Trophoblast cell (in vitro differentiated cells and primary cell): ENCODE measurements at regions not wholly inside any gene's neighbourhood (a gene's known extent, or its start where the extent isn't known, plus 50 kb on each side); places are given as distances from the start of the nearest gene placed in this dataset.

Source experiments
- DNase-seq, 2 donors: peaks; one replicate each; pipeline ENCODE4 v3.0.0-alpha.2; 2016
- H2AFZ ChIP-seq: 2 replicates; pipeline ENCODE4 v1.6.1; 2013; ENCODE audit warnings: low read length, moderate library complexity, mild to moderate bottlenecking; ENCODE audit not compliant: insufficient read depth, poor library complexity
- H2AK5ac ChIP-seq: 2 replicates; pipeline ENCODE4 v1.6.1; 2013; ENCODE audit warnings: mild to moderate bottlenecking, low read length
- H2BK120ac ChIP-seq: 2 replicates; pipeline ENCODE4 v1.6.1; 2013; ENCODE audit warnings: low read length, mild to moderate bottlenecking, moderate library complexity; ENCODE audit not compliant: insufficient read depth, poor library complexity
- H2BK12ac ChIP-seq: 2 replicates; pipeline ENCODE4 v1.6.1; 2013; ENCODE audit warnings: mild to moderate bottlenecking, low read length, moderate library complexity
- H2BK5ac ChIP-seq: 2 replicates; pipeline ENCODE4 v1.6.1; 2013; ENCODE audit warnings: low read length, low read depth, moderate library complexity, mild to moderate bottlenecking; ENCODE audit not compliant: poor library complexity
- H3K14ac ChIP-seq: 2 replicates; pipeline ENCODE4 v1.6.1; 2013; ENCODE audit warnings: mild to moderate bottlenecking, low read length
- H3K18ac ChIP-seq: 2 replicates; pipeline ENCODE4 v1.6.1; 2013; ENCODE audit warnings: mild to moderate bottlenecking, low read length
- H3K23ac ChIP-seq: 2 replicates; pipeline ENCODE4 v1.6.1; 2013; ENCODE audit warnings: low read length
- H3K27ac ChIP-seq: 2 replicates; pipeline ENCODE4 v1.5.1; 2013; ENCODE audit warnings: low read depth, mild to moderate bottlenecking, inconsistent platforms, low read length, moderate library complexity
- H3K27me3 ChIP-seq: 2 replicates; pipeline ENCODE4 v1.6.1; 2013; ENCODE audit warnings: inconsistent platforms, mild to moderate bottlenecking, low read length, moderate library complexity; ENCODE audit not compliant: insufficient read depth
- H3K36me3 ChIP-seq, 2 experiments: 1 replicate in 1 of 2; 2 replicates in 1 of 2; pipeline ENCODE4 v1.6.1; 2013; ENCODE audit warnings: low read length in 2 of 2, mild to moderate bottlenecking in 2 of 2, moderate library complexity in 1 of 2; ENCODE audit not compliant: insufficient read depth in 2 of 2, control insufficient read depth in 1 of 2
- H3K4ac ChIP-seq: 2 replicates; pipeline ENCODE4 v1.6.1; 2013; ENCODE audit warnings: low read depth, mild to moderate bottlenecking, low read length, moderate library complexity
- H3K4me1 ChIP-seq, 2 experiments: 1 replicate in 1 of 2; 2 replicates in 1 of 2; pipeline ENCODE4 v1.6.1; 2013; ENCODE audit warnings: low read length in 2 of 2, mild to moderate bottlenecking in 2 of 2, moderate library complexity in 1 of 2; ENCODE audit not compliant: insufficient read depth in 2 of 2, control insufficient read depth in 1 of 2
- H3K4me2 ChIP-seq: 2 replicates; pipeline ENCODE4 v1.6.1; 2013; ENCODE audit warnings: inconsistent platforms, mild to moderate bottlenecking, low read length, moderate library complexity
- H3K4me3 ChIP-seq: 2 replicates; pipeline ENCODE4 v1.5.1; 2013; ENCODE audit warnings: mild to moderate bottlenecking, low read depth, low read length, inconsistent platforms
- H3K79me1 ChIP-seq: one replicate; pipeline ENCODE4 v1.6.1; 2013; ENCODE audit warnings: low read length
- H3K79me2 ChIP-seq: 2 replicates; pipeline ENCODE4 v1.6.1; 2013; ENCODE audit warnings: low read length, mild to moderate bottlenecking; ENCODE audit not compliant: control insufficient read depth, insufficient read depth, poor library complexity
- H3K9ac ChIP-seq: 2 replicates; pipeline ENCODE4 v1.6.1; 2013; ENCODE audit warnings: mild to moderate bottlenecking, low read length
- H3K9me3 ChIP-seq: 2 replicates; pipeline ENCODE4 v1.6.1; 2013; ENCODE audit warnings: low read depth, mild to moderate bottlenecking, control low read depth, inconsistent platforms, low read length; ENCODE audit not compliant: insufficient read depth
- H4K12ac ChIP-seq: 2 replicates; pipeline ENCODE4 v1.6.1; 2013; ENCODE audit warnings: low read depth, mild to moderate bottlenecking, low read length, moderate library complexity
- H4K8ac ChIP-seq: 2 replicates; pipeline ENCODE4 v1.6.1; 2013; ENCODE audit warnings: low read depth, mild to moderate bottlenecking, low read length, moderate library complexity
- H4K91ac ChIP-seq: one replicate; pipeline ENCODE4 v1.6.1; 2013; ENCODE audit warnings: low read depth, mild to moderate bottlenecking, low read length, moderate library complexity
- WGBS: extraction: QIAGEN DNeasy Blood & Tissue Kit; methylation state at CpG from one replicate; pipeline ENCODE4 v1.1.7; 2013; ENCODE audit warnings: missing lambda C conversion rate; ENCODE audit not compliant: insufficient read length, insufficient coverage; ENCODE audit errors: extremely low coverage; 5-methylcytosine and 5-hydroxymethylcytosine counted together

- H3K4me3 ChIP-seq, result no peak overlapping the region
- no peak overlapping the region for H2AK5ac ChIP-seq
- H3K14ac ChIP-seq, result no peak overlapping the region
- H4K12ac ChIP-seq, result no peak overlapping the region
- H2BK12ac ChIP-seq, result no peak overlapping the region
- no peak overlapping the region for H3K18ac ChIP-seq
- no peaks in the 10 kb centered on the region for H3K79me2 ChIP-seq
- no peak overlapping the region for H3K4ac ChIP-seq
- peaks cover 0 to 2% of the 10 kb centered on the region in 2 experiments for H3K4me1 ChIP-seq
- no peak overlapping the region for H2BK120ac ChIP-seq
- peaks cover 4% of the 10 kb centered on the region for H3K9me3 ChIP-seq
- H3K36me3 ChIP-seq, result no peaks in the 10 kb centered on the region
- H4K91ac ChIP-seq, result no peak overlapping the region
- H3K9ac ChIP-seq, result no peak overlapping the region
- no peaks in the 10 kb centered on the region for H3K27me3 ChIP-seq
- DNase-seq, result no peak
- H3K79me1 ChIP-seq, result no peaks in the 10 kb centered on the region
- WGBS, result no CpG with 5 or more reads among the region's 1 CpG
- no peak overlapping the region for H3K4me2 ChIP-seq
- H2AFZ ChIP-seq, result no peak overlapping the region
- H3K27ac ChIP-seq, result no peak overlapping the region
- no peak overlapping the region for H2BK5ac ChIP-seq
- no peak overlapping the region for H3K23ac ChIP-seq
- no peak overlapping the region for H4K8ac ChIP-seq
Observed at GRCh38 chr13:80513196-80513595, 172.3 kb upstream of the SPRY2 start.

- Histone ChIP-seq H3K27ac (no peak overlapping the region), H2BK120ac (no peak overlapping the region), H3K27me3 (no peaks in the 10 kb centered on the region), H3K36me3 (no peaks in the 10 kb centered on the region), H3K4me2 (no peak overlapping the region), H2AK5ac (no peak overlapping the region), H3K9ac (no peak overlapping the region), H3K4me1 (peaks cover 0 to 2% of the 10 kb centered on the region in 2 experiments), H3K18ac (no peak overlapping the region), H4K8ac (no peak overlapping the region), H3K23ac (no peak overlapping the region), H3K79me1 (no peaks in the 10 kb centered on the region), H3K4me3 (no peak overlapping the region), H2AFZ (no peak overlapping the region), H3K79me2 (no peaks in the 10 kb centered on the region), H3K9me3 (no peaks in the 10 kb centered on the region), H4K12ac (no peak overlapping the region), H2BK12ac (no peak overlapping the region), H2BK5ac (no peak overlapping the region), H3K4ac (no peak overlapping the region), H4K91ac (no peak overlapping the region), H3K14ac (no peak overlapping the region)
- no peak for DNase-seq
- no CpG with 5 or more reads among the region's 2 CpGs for WGBS
Observed at GRCh38 chr13:80510686-80511085, 169.8 kb upstream of the SPRY2 start.

DNA sequence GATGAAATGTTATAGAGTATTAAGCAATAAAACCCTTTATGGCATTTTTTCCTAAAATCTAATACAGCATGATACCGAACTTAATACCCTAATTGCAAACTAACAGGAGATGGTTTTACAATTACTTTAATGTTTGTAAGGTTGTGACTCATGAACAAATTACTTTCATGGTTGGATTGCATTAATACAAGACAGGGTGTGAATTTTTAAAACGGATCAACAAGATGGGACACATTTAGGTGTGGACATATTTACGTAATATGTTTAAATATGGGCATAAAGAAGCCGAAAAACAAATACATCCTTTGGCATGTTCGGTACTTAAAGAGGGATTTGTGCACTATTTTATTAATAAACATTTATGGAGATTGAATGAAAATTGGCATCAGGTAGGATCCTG, 168.3 kb upstream of the SPRY2 start:
- Histone ChIP-seq H3K4me3 (no peak overlapping the region), H3K79me1 (no peaks in the 10 kb centered on the region), H4K91ac (no peak overlapping the region), H4K8ac (no peak overlapping the region), H2BK5ac (no peak overlapping the region), H3K23ac (no peak overlapping the region), H3K18ac (no peak overlapping the region), H2AK5ac (no peak overlapping the region), H3K36me3 (no peaks in the 10 kb centered on the region), H3K27ac (no peak overlapping the region), H3K79me2 (no peaks in the 10 kb centered on the region), H3K4me1 (peaks cover 0 to 2% of the 10 kb centered on the region in 2 experiments), H2BK120ac (no peak overlapping the region), H4K12ac (no peak overlapping the region), H2AFZ (no peak overlapping the region), H3K4me2 (no peak overlapping the region), H2BK12ac (no peak overlapping the region), H3K4ac (no peak overlapping the region), H3K27me3 (no peaks in the 10 kb centered on the region), H3K9me3 (no peaks in the 10 kb centered on the region), H3K14ac (no peak overlapping the region), H3K9ac (no peak overlapping the region)
- WGBS, result no CpG with 5 or more reads among the region's 5 CpGs
- no peak for DNase-seq

GRCh38 chr13:80508031-80508430, 167.1 kb upstream of the SPRY2 start:
- H2BK120ac ChIP-seq, result no peak overlapping the region
- no peak overlapping the region for H3K14ac ChIP-seq
- H3K27ac ChIP-seq, result no peak overlapping the region
- no peak overlapping the region for H2BK12ac ChIP-seq
- WGBS, result no CpG with 5 or more reads among the region's 1 CpG
- no peaks in the 10 kb centered on the region for H3K27me3 ChIP-seq
- H2BK5ac ChIP-seq, result no peak overlapping the region
- H3K23ac ChIP-seq, result no peak overlapping the region
- no peak overlapping the region for H2AK5ac ChIP-seq
- H4K12ac ChIP-seq, result no peak overlapping the region
- H3K79me1 ChIP-seq, result no peaks in the 10 kb centered on the region
- H3K79me2 ChIP-seq, result no peaks in the 10 kb centered on the region
- no peak overlapping the region for H3K4me2 ChIP-seq
- H4K91ac ChIP-seq, result no peak overlapping the region
- no peak overlapping the region for H3K4me3 ChIP-seq
- no peak overlapping the region for H3K18ac ChIP-seq
- H3K9me3 ChIP-seq, result no peaks in the 10 kb centered on the region
- DNase-seq, result no peak
- H3K36me3 ChIP-seq, result no peaks in the 10 kb centered on the region
- H4K8ac ChIP-seq, result no peak overlapping the region
- no peak overlapping the region for H3K4ac ChIP-seq
- peaks cover 0 to 2% of the 10 kb centered on the region in 2 experiments for H3K4me1 ChIP-seq
- no peak overlapping the region for H2AFZ ChIP-seq
- no peak overlapping the region for H3K9ac ChIP-seq
